GM12878 (cell line): ENCODE measurements at regions not wholly inside any gene's neighbourhood (a gene's known extent, or its start where the extent isn't known, plus 50 kb on each side); places are given as distances from the start of the nearest gene placed in this dataset.

Experiments used
- CTCF ChIP-seq, 3 experiments: IDR thresholded peaks in 2 of 3; conservative IDR thresholded peaks in 1 of 3; 2 replicates each; pipeline ENCODE4 v1.5.1; 2011; ENCODE audit warnings: low read depth in 3 of 3, low read length in 3 of 3, mild to moderate bottlenecking in 3 of 3, control low read depth in 2 of 3, moderate library complexity in 2 of 3, inconsistent platforms in 1 of 3, mixed read lengths in 1 of 3; ENCODE audit not compliant: control insufficient read depth in 2 of 3, insufficient read depth in 1 of 3; ENCODE audit errors: extremely low read depth in 1 of 3
- EZH2 ChIP-seq: IDR thresholded peaks from 2 replicates; pipeline ENCODE4 v1.6.1; 2012; ENCODE audit warnings: low read depth, mild to moderate bottlenecking, control low read depth, inconsistent platforms, low read length, borderline replicate concordance; ENCODE audit not compliant: control insufficient read depth
- LARP7 ChIP-seq: fragments of 450-650 bp; IDR thresholded peaks from 2 replicates; pipeline ENCODE4 v1.6.1; 2017; ENCODE audit warnings: mild to moderate bottlenecking
- NR2C2 ChIP-seq: IDR thresholded peaks from 2 replicates; pipeline ENCODE4 v1.6.1; 2011; ENCODE audit warnings: borderline replicate concordance, low read depth; ENCODE audit not compliant: control insufficient read depth, insufficient read length
- POLR2A ChIP-seq: IDR thresholded peaks from 2 replicates; pipeline ENCODE4 v1.6.1; 2011; ENCODE audit warnings: low read depth, mild to moderate bottlenecking, low read length
- RBBP5 ChIP-seq: fragments of 200-600 bp; sonication (generic); conservative IDR thresholded peaks from 2 replicates; pipeline ENCODE4 v1.6.1; 2016
- REST ChIP-seq: IDR thresholded peaks from 2 replicates; pipeline ENCODE4 v1.6.1; 2012; ENCODE audit warnings: mild to moderate bottlenecking, low read depth, low read length
- STAT1 ChIP-seq: fragments of 450-650 bp; conservative IDR thresholded peaks from 2 replicates; pipeline ENCODE4 v1.6.1; 2014; ENCODE audit warnings: antibody characterized with exemption, mild to moderate bottlenecking
- TF ChIP-seq, protein P1 (sequence below): fragments of 450-650 bp; IDR thresholded peaks from 2 replicates; pipeline ENCODE4 v1.6.1; 2018; ENCODE audit warnings: mild to moderate bottlenecking, low read depth, moderate library complexity; ENCODE audit not compliant: partially characterized antibody

DNA sequence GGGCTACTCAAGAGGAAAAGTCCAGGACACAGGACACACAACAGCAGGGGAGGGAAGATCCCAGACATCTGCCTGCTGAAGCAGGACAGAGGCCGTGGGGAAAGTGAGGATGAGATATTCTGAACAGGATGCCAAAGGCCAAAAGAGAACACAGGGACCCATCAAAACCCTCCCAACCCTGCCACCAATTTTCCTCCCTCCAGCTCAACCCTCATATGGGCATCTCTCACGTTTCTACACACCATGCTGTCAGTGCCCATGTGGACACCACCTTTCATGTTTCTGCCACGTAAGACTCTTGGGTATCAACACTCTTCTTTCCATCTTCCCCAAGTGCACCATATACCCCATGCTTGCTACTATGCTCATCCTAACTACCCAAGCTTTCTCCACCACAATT, 97.6 kb downstream of the RNASEH2B start:
- no peak for TF ChIP-seq STAT1
- TF ChIP-seq REST: no peak
- TF ChIP-seq POLR2A: no peak
- TF ChIP-seq EZH2: no peak
- no peak for TF ChIP-seq NR2C2
- TF ChIP-seq CTCF (IDR thresholded peaks at IDR 0.05 in 2 of 3, conservative IDR thresholded peaks at IDR 0.05 in 1 of 3; ENCODE audit: control insufficient read depth in 2 of 3, extremely low read depth in 1 of 3, insufficient read depth in 1 of 3, low read depth in 3 of 3, low read length in 3 of 3): no peak
- no peak for TF ChIP-seq RBBP5
- no peak for TF ChIP-seq LARP7
- TF ChIP-seq, protein P1, sequence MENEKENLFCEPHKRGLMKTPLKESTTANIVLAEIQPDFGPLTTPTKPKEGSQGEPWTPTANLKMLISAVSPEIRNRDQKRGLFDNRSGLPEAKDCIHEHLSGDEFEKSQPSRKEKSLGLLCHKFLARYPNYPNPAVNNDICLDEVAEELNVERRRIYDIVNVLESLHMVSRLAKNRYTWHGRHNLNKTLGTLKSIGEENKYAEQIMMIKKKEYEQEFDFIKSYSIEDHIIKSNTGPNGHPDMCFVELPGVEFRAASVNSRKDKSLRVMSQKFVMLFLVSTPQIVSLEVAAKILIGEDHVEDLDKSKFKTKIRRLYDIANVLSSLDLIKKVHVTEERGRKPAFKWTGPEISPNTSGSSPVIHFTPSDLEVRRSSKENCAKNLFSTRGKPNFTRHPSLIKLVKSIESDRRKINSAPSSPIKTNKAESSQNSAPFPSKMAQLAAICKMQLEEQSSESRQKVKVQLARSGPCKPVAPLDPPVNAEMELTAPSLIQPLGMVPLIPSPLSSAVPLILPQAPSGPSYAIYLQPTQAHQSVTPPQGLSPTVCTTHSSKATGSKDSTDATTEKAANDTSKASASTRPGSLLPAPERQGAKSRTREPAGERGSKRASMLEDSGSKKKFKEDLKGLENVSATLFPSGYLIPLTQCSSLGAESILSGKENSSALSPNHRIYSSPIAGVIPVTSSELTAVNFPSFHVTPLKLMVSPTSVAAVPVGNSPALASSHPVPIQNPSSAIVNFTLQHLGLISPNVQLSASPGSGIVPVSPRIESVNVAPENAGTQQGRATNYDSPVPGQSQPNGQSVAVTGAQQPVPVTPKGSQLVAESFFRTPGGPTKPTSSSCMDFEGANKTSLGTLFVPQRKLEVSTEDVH: no peak
